K562 (cell line): ENCODE measurements at regions not wholly inside any gene's neighbourhood (a gene's known extent, or its start where the extent isn't known, plus 50 kb on each side); places are given as distances from the start of the nearest gene placed in this dataset.

ENCODE experiments used
- ARID1B ChIP-seq: fragments of 450-650 bp; IDR thresholded peaks from 2 replicates; pipeline ENCODE4 v1.6.1; 2016; ENCODE audit warnings: antibody characterized with exemption, mild to moderate bottlenecking, inconsistent platforms
- CBX2 ChIP-seq: fragments of 200-600 bp; sonication (generic); IDR thresholded peaks from one replicate; pipeline ENCODE4 v1.6.1; 2012; ENCODE audit warnings: mild to moderate bottlenecking, low read length, inconsistent platforms; ENCODE audit not compliant: insufficient read depth, poor library complexity, severe bottlenecking
- CSDE1 ChIP-seq, 2 experiments: fragments of 450-650 bp; IDR thresholded peaks; 2 replicates each; pipeline ENCODE4 v1.6.1; 2016; ENCODE audit warnings: mild to moderate bottlenecking in 1 of 2
- DMBX1 ChIP-seq: fragments of 250-450 bp; sonication (Bioruptor Pico); IDR thresholded peaks from 2 replicates; pipeline ENCODE4 v1.8.0; 2022; ENCODE audit warnings: inconsistent platforms, mild to moderate bottlenecking, moderate library complexity, borderline replicate concordance
- MEF2D ChIP-seq: conservative IDR thresholded peaks from 2 replicates; pipeline ENCODE4 v1.6.1; 2016; ENCODE audit warnings: low read depth, missing genetic modification characterization, missing compliant biosample characterization
- NCOA1 ChIP-seq: fragments of 450-650 bp; IDR thresholded peaks from 2 replicates; pipeline ENCODE4 v1.6.1; 2016; ENCODE audit warnings: low read depth
- NFIC ChIP-seq: fragments of 450-650 bp; IDR thresholded peaks from 2 replicates; pipeline ENCODE4 v1.6.1; 2017; ENCODE audit warnings: mild to moderate bottlenecking, inconsistent platforms
- NRF1 ChIP-seq, 2 experiments: fragments of 450-650 bp; IDR thresholded peaks in 1 of 2; conservative IDR thresholded peaks in 1 of 2; 2 replicates each; pipeline ENCODE4 v1.6.1; 2014; ENCODE audit warnings: mild to moderate bottlenecking in 2 of 2
- PHF20 ChIP-seq: fragments of 450-650 bp; IDR thresholded peaks from 2 replicates; pipeline ENCODE4 v1.6.1; 2018; ENCODE audit not compliant: partially characterized antibody
- PKNOX1 ChIP-seq: fragments of 450-650 bp; IDR thresholded peaks from 2 replicates; pipeline ENCODE4 v1.6.1; 2016
- POLR2AphosphoS5 ChIP-seq: IDR thresholded peaks from 2 replicates; pipeline ENCODE4 v1.6.1; 2011; ENCODE audit warnings: mild to moderate bottlenecking, low read depth, low read length, moderate library complexity; ENCODE audit not compliant: control insufficient read depth, insufficient read depth
- PREB ChIP-seq: sonication (generic); formaldehyde crosslinking; IDR thresholded peaks from 2 replicates; pipeline ENCODE4 v1.8.1; 2023; ENCODE audit warnings: mild to moderate bottlenecking, missing genetic modification reagents
- PTBP1 ChIP-seq: fragments of 200-400 bp; formaldehyde crosslinking; IDR thresholded peaks from 2 replicates; pipeline ENCODE4 v1.6.1; 2017; ENCODE audit warnings: low read depth, low read length
- RAD21 ChIP-seq, 2 experiments: fragments of 250-450 bp in 1 of 2; fragments of 450-650 bp in 1 of 2; sonication (Bioruptor Pico) in 1 of 2; formaldehyde crosslinking in 1 of 2; IDR thresholded peaks in 1 of 2; conservative IDR thresholded peaks in 1 of 2; 2 replicates each; pipeline versions ENCODE4 v1.4.0 to v1.8.0; 2020 to 2022; ENCODE audit warnings: mild to moderate bottlenecking in 2 of 2, moderate library complexity in 1 of 2
- SMARCC2 ChIP-seq: fragments of 450-650 bp; IDR thresholded peaks from 2 replicates; pipeline ENCODE4 v1.6.1; 2017; ENCODE audit warnings: antibody characterized with exemption, moderate library complexity, mild to moderate bottlenecking, low read depth
- TAL1 ChIP-seq: fragments of 450-650 bp; IDR thresholded peaks from 2 replicates; pipeline ENCODE4 v1.6.1; 2016; ENCODE audit warnings: mild to moderate bottlenecking
- TEAD4 ChIP-seq, 2 experiments: sonication (generic) in 1 of 2; formaldehyde crosslinking in 1 of 2; IDR thresholded peaks; 2 replicates each; pipeline versions ENCODE4 v1.6.1 to v1.8.0; 2012 to 2022; ENCODE audit warnings: borderline replicate concordance in 1 of 2, inconsistent platforms in 1 of 2, low read length in 1 of 2, mild to moderate bottlenecking in 1 of 2, missing genetic modification reagents in 1 of 2
- U2AF2 ChIP-seq: fragments of 200-400 bp; formaldehyde crosslinking; optimal IDR thresholded peaks from 2 replicates; pipeline ENCODE3; 2017; ENCODE audit warnings: low read depth, mild to moderate bottlenecking, low read length
- ZNF133 ChIP-seq: fragments of 250-450 bp; sonication (Bioruptor Pico); IDR thresholded peaks from 2 replicates; pipeline ENCODE4 v1.4.0; 2020; ENCODE audit warnings: mild to moderate bottlenecking
- ZNF239 ChIP-seq: fragments of 250-450 bp; sonication (Bioruptor Pico); IDR thresholded peaks from 2 replicates; pipeline ENCODE4 v1.4.0; 2020; ENCODE audit warnings: mild to moderate bottlenecking
- ZNF444 ChIP-seq: fragments of 250-450 bp; sonication (Bioruptor Pico); IDR thresholded peaks from 2 replicates; pipeline ENCODE4 v1.4.0; 2020; ENCODE audit warnings: mild to moderate bottlenecking, moderate library complexity
- ZNF639 ChIP-seq, 2 experiments: fragments of 200-800 bp in 1 of 2; sonication (Bioruptor generic) in 1 of 2; sonication (generic) in 1 of 2; formaldehyde crosslinking in 1 of 2; IDR thresholded peaks in 1 of 2; conservative IDR thresholded peaks in 1 of 2; 2 replicates each; pipeline versions ENCODE4 v1.5.0 to v1.6.1; 2016 to 2020; ENCODE audit warnings: missing compliant biosample characterization in 1 of 2, missing genetic modification characterization in 1 of 2, missing genetic modification reagents in 1 of 2
- TF ChIP-seq, protein P1 (sequence below): fragments of 250-450 bp; sonication (Bioruptor Pico); IDR thresholded peaks from 2 replicates; pipeline ENCODE4 v1.4.0; 2020; ENCODE audit warnings: mild to moderate bottlenecking

DNA sequence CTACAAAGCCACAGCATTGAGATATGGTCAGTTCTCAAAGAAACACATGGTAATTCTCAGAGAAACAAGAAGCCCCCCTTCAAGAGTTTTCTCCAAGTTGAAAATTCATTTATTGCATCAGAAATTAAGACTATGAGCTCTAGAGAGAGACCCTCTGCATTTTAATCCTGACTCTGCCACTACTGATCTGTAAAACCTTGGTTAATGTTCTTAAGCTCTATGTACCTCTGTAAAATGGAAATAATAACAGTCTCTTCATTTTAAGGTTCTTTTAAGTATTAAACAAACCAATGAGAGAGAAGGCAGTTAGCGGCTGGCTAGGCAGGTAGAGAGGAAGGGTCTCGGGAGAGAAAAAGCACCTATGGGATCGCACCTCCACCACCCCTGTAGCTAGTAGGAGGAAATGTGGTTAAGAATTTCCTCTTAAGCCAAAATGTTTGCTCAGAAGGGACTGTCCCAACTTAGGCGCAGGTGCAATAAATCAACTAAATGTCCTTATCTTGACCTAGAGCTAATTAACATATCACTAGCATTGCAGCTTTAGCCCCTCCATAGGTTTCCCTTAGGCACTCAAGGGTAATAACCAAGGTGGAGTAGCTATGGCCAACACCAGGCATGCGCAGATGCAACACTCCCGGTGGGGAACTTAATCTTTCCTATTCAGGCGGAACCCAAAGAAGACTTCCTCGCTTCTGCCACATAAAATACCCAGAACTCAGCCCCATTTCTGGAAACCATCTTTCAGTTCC is 1685.4 kb downstream of the MRPL39 start (continued):
- TF ChIP-seq MEF2D (tag) (0 out of 2 replicates have a peak, but pooled peaks have one; percentile 43), DMBX1 (CRISPR knock-in tag) (peak; percentile 32; the same call in 1 of the 2 replicates), PREB (CRISPR knock-in tag) (no peak), ZNF639 (CRISPR knock-in tag; conservative IDR thresholded peaks at IDR 0.05 in 1 of 2, IDR thresholded peaks at IDR 0.05 in 1 of 2) (peak in 1 of 2 experiments; percentile 61; a peak in 1 of 4 replicates), NRF1 (conservative IDR thresholded peaks at IDR 0.05 in 1 of 2, IDR thresholded peaks at IDR 0.05 in 1 of 2) (peak; percentile 89 to 91), PTBP1 (no peak), ZNF133 (no peak), TEAD4 (IDR thresholded peaks at IDR 0.05; ENCODE audit: low read length) (peak; percentile 76), TEAD4 (CRISPR knock-in tag; IDR thresholded peaks at IDR 0.05; ENCODE audit: borderline replicate concordance) (no peak), CSDE1 (IDR thresholded peaks at IDR 0.05) (no peak), RAD21 (CRISPR knock-in tag; conservative IDR thresholded peaks at IDR 0.05 in 1 of 2, IDR thresholded peaks at IDR 0.05 in 1 of 2) (peak in 1 of 2 experiments; percentile 6; a peak in 1 of 4 replicates), POLR2AphosphoS5 (0 out of 2 replicates have a peak, but pooled peaks have one; percentile 26), ARID1B (peak; percentile 89), ZNF239 (no peak), CBX2 (no peak), PHF20 (no peak), ZNF444 (no peak), PKNOX1 (peak; percentile 91), U2AF2 (no peak), NCOA1 (peak; percentile 28; the same call in 1 of the 2 replicates), TAL1 (peak; percentile 82), SMARCC2 (peak; percentile 21; the same call in 1 of the 2 replicates), NFIC (peak; percentile 22; the same call in 1 of the 2 replicates)
- TF ChIP-seq, protein P1, sequence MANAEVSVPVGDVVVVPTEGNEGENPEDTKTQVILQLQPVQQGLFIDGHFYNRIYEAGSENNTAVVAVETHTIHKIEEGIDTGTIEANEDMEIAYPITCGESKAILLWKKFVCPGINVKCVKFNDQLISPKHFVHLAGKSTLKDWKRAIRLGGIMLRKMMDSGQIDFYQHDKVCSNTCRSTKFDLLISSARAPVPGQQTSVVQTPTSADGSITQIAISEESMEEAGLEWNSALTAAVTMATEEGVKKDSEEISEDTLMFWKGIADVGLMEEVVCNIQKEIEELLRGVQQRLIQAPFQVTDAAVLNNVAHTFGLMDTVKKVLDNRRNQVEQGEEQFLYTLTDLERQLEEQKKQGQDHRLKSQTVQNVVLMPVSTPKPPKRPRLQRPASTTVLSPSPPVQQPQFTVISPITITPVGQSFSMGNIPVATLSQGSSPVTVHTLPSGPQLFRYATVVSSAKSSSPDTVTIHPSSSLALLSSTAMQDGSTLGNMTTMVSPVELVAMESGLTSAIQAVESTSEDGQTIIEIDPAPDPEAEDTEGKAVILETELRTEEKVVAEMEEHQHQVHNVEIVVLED: no peak
